ENCODE measurements at regions not wholly inside any gene's neighbourhood (a gene's known extent, or its start where the extent isn't known, plus 50 kb on each side); places are given as distances from the start of the nearest gene placed in this dataset.

GRCh38 chr13:105642511-105642958, 892.9 kb downstream of the EFNB2 start:
- TF ChIP-seq POLR2A (IDR thresholded peaks at IDR 0.05) = no peak
- no peak for TF ChIP-seq CTCF (IDR thresholded peaks at IDR 0.05)

All from thyroid gland (tissue), 4 donors.